HG02798 (cell line): ENCODE measurements at regions not wholly inside any gene's neighbourhood (a gene's known extent, or its start where the extent isn't known, plus 50 kb on each side); places are given as distances from the start of the nearest gene placed in this dataset.

Experiments
- ATAC-seq: cut with Tn5 transposase; IDR thresholded peaks from one replicate; pipeline ENCODE4 v1.9.1; 2021; ENCODE audit warnings: mild to moderate bottlenecking; ENCODE audit not compliant: unreplicated experiment, poor library complexity

- ATAC-seq: no peak
Measured at GRCh38 chr2:217332417-217332791, 472.5 kb upstream of the TNP1 start.

- ATAC-seq: no peak
Measured at GRCh38 chr2:217331523-217332416, 471.9 kb upstream of the TNP1 start.

GRCh38 chr2:217330647-217331046, 470.8 kb upstream of the TNP1 start:
- no peak for ATAC-seq

GRCh38 chr2:217329023-217329431, 469.2 kb upstream of the TNP1 start:
- no peak for ATAC-seq

GRCh38 chr2:217328622-217328978, 468.7 kb upstream of the TNP1 start:
- ATAC-seq: no peak

GRCh38 chr2:217327953-217328621, 468.2 kb upstream of the TNP1 start:
- no peak for ATAC-seq

GRCh38 chr2:217326238-217327022, 466.6 kb upstream of the TNP1 start:
- ATAC-seq: no peak

GRCh38 chr2:217325816-217326215, 466.0 kb upstream of the TNP1 start:
- no peak for ATAC-seq

- no peak for ATAC-seq
Measured at GRCh38 chr2:217325251-217325650, 465.4 kb upstream of the TNP1 start.

- no peak for ATAC-seq
Measured at GRCh38 chr2:217316743-217317142, 456.9 kb upstream of the TNP1 start.

- no peak for ATAC-seq
Measured at GRCh38 chr2:217314021-217314460, 454.2 kb upstream of the TNP1 start.

- no peak for ATAC-seq
Measured at GRCh38 chr2:217313386-217313785, 453.5 kb upstream of the TNP1 start.

GRCh38 chr2:217309056-217309455, 449.2 kb upstream of the TNP1 start:
- no peak for ATAC-seq

GRCh38 chr2:217307023-217307422, 447.2 kb upstream of the TNP1 start:
- no peak for ATAC-seq

- no peak for ATAC-seq
Measured at GRCh38 chr2:217305882-217306281, 446.0 kb upstream of the TNP1 start.

- ATAC-seq: no peak
Measured at GRCh38 chr2:217304582-217304981, 444.7 kb upstream of the TNP1 start.

- no peak for ATAC-seq
Measured at GRCh38 chr2:217302856-217303255, 443.0 kb upstream of the TNP1 start.

GRCh38 chr2:217301142-217301925, 441.5 kb upstream of the TNP1 start:
- no peak for ATAC-seq

- ATAC-seq: no peak
Measured at GRCh38 chr2:217299590-217299989, 439.7 kb upstream of the TNP1 start.

GRCh38 chr2:217297096-217297495, 437.2 kb upstream of the TNP1 start:
- no peak for ATAC-seq
